ENCODE measurements at regions not wholly inside any gene's neighbourhood (a gene's known extent, or its start where the extent isn't known, plus 50 kb on each side); places are given as distances from the start of the nearest gene placed in this dataset.

GRCh38 chr16:88131256-88131655 lies 180.0 kb downstream of the BANP start:
- no CpG with 5 or more reads among the region's 15 CpGs for WGBS, 2 donors (ENCODE audit: extremely low coverage in 2 of 2, insufficient read length in 2 of 2, insufficient replicate concordance in 1 of 2)

GRCh38 chr16:88131966-88132365 lies 180.7 kb downstream of the BANP start:
- peak overlapping the region; percentile 90 for H2AK5ac ChIP-seq (ENCODE audit: low read depth, low read length)
- H2BK120ac ChIP-seq (ENCODE audit: low read depth, low read length), result peak overlapping the region; percentile 61
- DNase-seq (ENCODE audit: low spot score), result no peak
- no peaks in the 10 kb centered on the region for H3K27me3 ChIP-seq (ENCODE audit: control insufficient read depth in 3 of 3, insufficient read depth in 3 of 3, low read depth in 1 of 3, low read length in 3 of 3)
- WGBS, 2 donors (ENCODE audit: extremely low coverage in 2 of 2, insufficient read length in 2 of 2, insufficient replicate concordance in 1 of 2), result no CpG with 5 or more reads among the region's 26 CpGs
- no peak overlapping the region for H4K8ac ChIP-seq (ENCODE audit: low read depth, low read length)
- H3K4me1 ChIP-seq (ENCODE audit: control insufficient read depth in 2 of 2, insufficient read depth in 1 of 2, low read depth in 1 of 2, low read length in 2 of 2), result peaks cover 0 to 3% of the 10 kb centered on the region in 2 donors
- H3K79me1 ChIP-seq (ENCODE audit: low read depth, low read length), result no peaks in the 10 kb centered on the region
- no peak overlapping the region for H2AFZ ChIP-seq (ENCODE audit: low read length)
- H3K23ac ChIP-seq (ENCODE audit: low read depth, low read length, poor library complexity), result peak overlapping the region; percentile 81
- H3K4me3 ChIP-seq (ENCODE audit: low read length in 2 of 2), result no peak overlapping the region
- no peak overlapping the region for H3K9ac ChIP-seq (ENCODE audit: low read depth, low read length, poor library complexity)
- no peak overlapping the region for H2BK5ac ChIP-seq (ENCODE audit: low read length)
- H2BK15ac ChIP-seq (ENCODE audit: low read length), result peak overlapping the region; percentile 70
- H3K36me3 ChIP-seq (replicated peaks in 1 of 2; ENCODE audit: control insufficient read depth in 2 of 2, insufficient read depth in 2 of 2, low read length in 2 of 2), result peaks cover 0 to under 1% of the 10 kb centered on the region in 2 donors
- H3K27ac ChIP-seq (replicated peaks; ENCODE audit: low read length), result no peak overlapping the region
- H3K4ac ChIP-seq (ENCODE audit: low read length), result no peak overlapping the region
- peak overlapping the region; percentile 67 for H3K14ac ChIP-seq (ENCODE audit: low read length)
- peaks cover 0 to under 1% of the 10 kb centered on the region in 2 donors for H3K9me3 ChIP-seq (replicated peaks in 1 of 2; ENCODE audit: control insufficient read depth in 2 of 2, insufficient read depth in 1 of 2, low read depth in 1 of 2, low read length in 2 of 2)
- H2BK12ac ChIP-seq (ENCODE audit: low read length), result peak overlapping the region; percentile 65
- no peak overlapping the region for H4K91ac ChIP-seq (ENCODE audit: low read depth, low read length, poor library complexity)
- H3K18ac ChIP-seq (ENCODE audit: low read length), result peak overlapping the region; percentile 93
- no peak overlapping the region for H3K4me2 ChIP-seq (ENCODE audit: insufficient read depth, low read length, poor library complexity, severe bottlenecking)

More at GRCh38 chr16:88131256-88131655, 180.0 kb downstream of the BANP start:
- Histone ChIP-seq H2AK5ac (ENCODE audit: low read depth, low read length) (peak overlapping the region; percentile 90), H3K4me2 (ENCODE audit: insufficient read depth, low read length, poor library complexity, severe bottlenecking) (no peak overlapping the region), H3K18ac (ENCODE audit: low read length) (peak overlapping the region; percentile 93), H3K4me3 (ENCODE audit: low read length in 2 of 2) (no peak overlapping the region), H3K23ac (ENCODE audit: low read depth, low read length, poor library complexity) (no peak overlapping the region), H3K9me3 (replicated peaks in 1 of 2; ENCODE audit: control insufficient read depth in 2 of 2, insufficient read depth in 1 of 2, low read depth in 1 of 2, low read length in 2 of 2) (no peaks in the 10 kb centered on the region), H4K91ac (ENCODE audit: low read depth, low read length, poor library complexity) (no peak overlapping the region), H2BK15ac (ENCODE audit: low read length) (no peak overlapping the region), H3K9ac (ENCODE audit: low read depth, low read length, poor library complexity) (no peak overlapping the region), H2AFZ (ENCODE audit: low read length) (no peak overlapping the region), H3K27ac (replicated peaks; ENCODE audit: low read length) (no peak overlapping the region), H3K4me1 (ENCODE audit: control insufficient read depth in 2 of 2, insufficient read depth in 1 of 2, low read depth in 1 of 2, low read length in 2 of 2) (peaks cover 0 to 3% of the 10 kb centered on the region in 2 donors), H3K14ac (ENCODE audit: low read length) (peak overlapping the region; percentile 94), H2BK5ac (ENCODE audit: low read length) (no peak overlapping the region), H3K4ac (ENCODE audit: low read length) (no peak overlapping the region), H4K8ac (ENCODE audit: low read depth, low read length) (no peak overlapping the region), H3K79me1 (ENCODE audit: low read depth, low read length) (no peaks in the 10 kb centered on the region), H3K27me3 (ENCODE audit: control insufficient read depth in 3 of 3, insufficient read depth in 3 of 3, low read depth in 1 of 3, low read length in 3 of 3) (no peaks in the 10 kb centered on the region), H2BK12ac (ENCODE audit: low read length) (peak overlapping the region; percentile 98), H3K36me3 (replicated peaks in 1 of 2; ENCODE audit: control insufficient read depth in 2 of 2, insufficient read depth in 2 of 2, low read length in 2 of 2) (no peaks in the 10 kb centered on the region), H2BK120ac (ENCODE audit: low read depth, low read length) (peak overlapping the region; percentile 61)
- DNase-seq (ENCODE audit: low spot score), result no peak

GRCh38 chr16:88132836-88133506 lies 181.7 kb downstream of the BANP start:
- Histone ChIP-seq H3K14ac (ENCODE audit: low read length) (no peak overlapping the region), H3K9me3 (replicated peaks in 1 of 2; ENCODE audit: control insufficient read depth in 2 of 2, insufficient read depth in 1 of 2, low read depth in 1 of 2, low read length in 2 of 2) (peaks cover 0 to 2% of the 10 kb centered on the region in 2 donors), H2BK120ac (ENCODE audit: low read depth, low read length) (no peak overlapping the region), H4K91ac (ENCODE audit: low read depth, low read length, poor library complexity) (no peak overlapping the region), H3K4me2 (ENCODE audit: insufficient read depth, low read length, poor library complexity, severe bottlenecking) (no peak overlapping the region), H2BK15ac (ENCODE audit: low read length) (no peak overlapping the region), H4K8ac (ENCODE audit: low read depth, low read length) (no peak overlapping the region), H3K23ac (ENCODE audit: low read depth, low read length, poor library complexity) (no peak overlapping the region), H3K36me3 (replicated peaks in 1 of 2; ENCODE audit: control insufficient read depth in 2 of 2, insufficient read depth in 2 of 2, low read length in 2 of 2) (peaks cover 0 to 1% of the 10 kb centered on the region in 2 donors), H2AFZ (ENCODE audit: low read length) (no peak overlapping the region), H3K4ac (ENCODE audit: low read length) (no peak overlapping the region), H3K9ac (ENCODE audit: low read depth, low read length, poor library complexity) (no peak overlapping the region), H2BK5ac (ENCODE audit: low read length) (no peak overlapping the region), H3K4me1 (ENCODE audit: control insufficient read depth in 2 of 2, insufficient read depth in 1 of 2, low read depth in 1 of 2, low read length in 2 of 2) (peaks cover 0 to 3% of the 10 kb centered on the region in 2 donors), H3K27ac (replicated peaks; ENCODE audit: low read length) (no peak overlapping the region), H3K4me3 (ENCODE audit: low read length in 2 of 2) (peak overlapping the region in 1 of 2 donors; percentile 14), H2AK5ac (ENCODE audit: low read depth, low read length) (no peak overlapping the region), H3K79me1 (ENCODE audit: low read depth, low read length) (no peaks in the 10 kb centered on the region), H3K27me3 (ENCODE audit: control insufficient read depth in 3 of 3, insufficient read depth in 3 of 3, low read depth in 1 of 3, low read length in 3 of 3) (no peaks in the 10 kb centered on the region), H3K18ac (ENCODE audit: low read length) (peak overlapping the region; percentile 68), H2BK12ac (ENCODE audit: low read length) (no peak overlapping the region)
- WGBS, 2 donors (ENCODE audit: extremely low coverage in 2 of 2, insufficient read length in 2 of 2, insufficient replicate concordance in 1 of 2), result no CpG with 5 or more reads among the region's 27 CpGs
- DNase-seq (ENCODE audit: low spot score), result no peak

- no peak overlapping the region for H3K14ac ChIP-seq (ENCODE audit: low read length)
- no peak overlapping the region for H2AK5ac ChIP-seq (ENCODE audit: low read depth, low read length)
- no CpG with 5 or more reads among the region's 4 CpGs for WGBS, 2 donors (ENCODE audit: extremely low coverage in 2 of 2, insufficient read length in 2 of 2, insufficient replicate concordance in 1 of 2)
- peaks cover 0 to 3% of the 10 kb centered on the region in 2 donors for H3K4me1 ChIP-seq (ENCODE audit: control insufficient read depth in 2 of 2, insufficient read depth in 1 of 2, low read depth in 1 of 2, low read length in 2 of 2)
- H3K27me3 ChIP-seq (ENCODE audit: control insufficient read depth in 3 of 3, insufficient read depth in 3 of 3, low read depth in 1 of 3, low read length in 3 of 3), result no peaks in the 10 kb centered on the region
- no peak overlapping the region for H3K18ac ChIP-seq (ENCODE audit: low read length)
- no peak overlapping the region for H2AFZ ChIP-seq (ENCODE audit: low read length)
- H4K8ac ChIP-seq (ENCODE audit: low read depth, low read length), result no peak overlapping the region
- DNase-seq (ENCODE audit: low spot score), result no peak
- H2BK15ac ChIP-seq (ENCODE audit: low read length), result no peak overlapping the region
- H3K9ac ChIP-seq (ENCODE audit: low read depth, low read length, poor library complexity), result no peak overlapping the region
- no peak overlapping the region for H3K27ac ChIP-seq (replicated peaks; ENCODE audit: low read length)
- no peak overlapping the region for H3K4me2 ChIP-seq (ENCODE audit: insufficient read depth, low read length, poor library complexity, severe bottlenecking)
- H2BK120ac ChIP-seq (ENCODE audit: low read depth, low read length), result no peak overlapping the region
- no peak overlapping the region for H3K4ac ChIP-seq (ENCODE audit: low read length)
- peaks cover 0 to 2% of the 10 kb centered on the region in 2 donors for H3K9me3 ChIP-seq (replicated peaks in 1 of 2; ENCODE audit: control insufficient read depth in 2 of 2, insufficient read depth in 1 of 2, low read depth in 1 of 2, low read length in 2 of 2)
- no peak overlapping the region for H3K4me3 ChIP-seq (ENCODE audit: low read length in 2 of 2)
- no peaks in the 10 kb centered on the region for H3K79me1 ChIP-seq (ENCODE audit: low read depth, low read length)
- H3K23ac ChIP-seq (ENCODE audit: low read depth, low read length, poor library complexity), result no peak overlapping the region
- H2BK12ac ChIP-seq (ENCODE audit: low read length), result no peak overlapping the region
- no peak overlapping the region for H2BK5ac ChIP-seq (ENCODE audit: low read length)
- peaks cover 0 to 1% of the 10 kb centered on the region in 2 donors for H3K36me3 ChIP-seq (replicated peaks in 1 of 2; ENCODE audit: control insufficient read depth in 2 of 2, insufficient read depth in 2 of 2, low read length in 2 of 2)
- no peak overlapping the region for H4K91ac ChIP-seq (ENCODE audit: low read depth, low read length, poor library complexity)
Observed at GRCh38 chr16:88133507-88133843, 182.2 kb downstream of the BANP start.

Data from neuronal stem cell (in vitro differentiated cells).